ENCODE measurements at regions not wholly inside any gene's neighbourhood (a gene's known extent, or its start where the extent isn't known, plus 50 kb on each side); places are given as distances from the start of the nearest gene placed in this dataset.

DNA sequence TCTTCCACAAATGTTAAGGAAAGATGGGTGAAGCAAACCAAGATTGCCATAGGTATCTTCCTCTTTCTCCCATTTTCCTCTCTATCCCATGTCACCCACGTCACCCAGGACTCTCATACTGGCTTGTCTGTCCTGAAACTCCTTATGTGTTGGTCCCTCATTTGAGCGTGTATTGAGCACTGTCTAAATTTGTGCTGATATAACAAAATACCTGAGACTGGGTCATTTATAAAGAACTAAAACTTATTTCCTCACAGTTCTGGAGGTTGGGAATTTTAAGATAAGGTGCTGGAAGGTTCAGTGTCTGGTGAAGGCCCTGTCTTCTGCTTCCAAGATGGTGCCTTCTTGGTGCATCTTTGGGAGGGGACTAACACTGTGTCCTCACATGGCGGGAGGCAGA, 186.9 kb upstream of the SLC24A5 start:
- no peak for DNase-seq
- Histone ChIP-seq H3K4me1 (no peaks in the 10 kb centered on the region), H3K9me3 (replicated peaks) (no peaks in the 10 kb centered on the region), H3K27ac (replicated peaks) (no peak overlapping the region), H3K36me3 (no peaks in the 10 kb centered on the region), H3K27me3 (ENCODE audit: low read depth) (no peaks in the 10 kb centered on the region), H3K4me3 (no peak overlapping the region)
- intact Hi-C loops (cut with micrococcal nuclease), result no loop called here
- TF ChIP-seq, protein P1, sequence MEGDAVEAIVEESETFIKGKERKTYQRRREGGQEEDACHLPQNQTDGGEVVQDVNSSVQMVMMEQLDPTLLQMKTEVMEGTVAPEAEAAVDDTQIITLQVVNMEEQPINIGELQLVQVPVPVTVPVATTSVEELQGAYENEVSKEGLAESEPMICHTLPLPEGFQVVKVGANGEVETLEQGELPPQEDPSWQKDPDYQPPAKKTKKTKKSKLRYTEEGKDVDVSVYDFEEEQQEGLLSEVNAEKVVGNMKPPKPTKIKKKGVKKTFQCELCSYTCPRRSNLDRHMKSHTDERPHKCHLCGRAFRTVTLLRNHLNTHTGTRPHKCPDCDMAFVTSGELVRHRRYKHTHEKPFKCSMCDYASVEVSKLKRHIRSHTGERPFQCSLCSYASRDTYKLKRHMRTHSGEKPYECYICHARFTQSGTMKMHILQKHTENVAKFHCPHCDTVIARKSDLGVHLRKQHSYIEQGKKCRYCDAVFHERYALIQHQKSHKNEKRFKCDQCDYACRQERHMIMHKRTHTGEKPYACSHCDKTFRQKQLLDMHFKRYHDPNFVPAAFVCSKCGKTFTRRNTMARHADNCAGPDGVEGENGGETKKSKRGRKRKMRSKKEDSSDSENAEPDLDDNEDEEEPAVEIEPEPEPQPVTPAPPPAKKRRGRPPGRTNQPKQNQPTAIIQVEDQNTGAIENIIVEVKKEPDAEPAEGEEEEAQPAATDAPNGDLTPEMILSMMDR (IDR thresholded peaks at IDR 0.05; ENCODE audit: borderline replicate concordance), result no peak

DNA sequence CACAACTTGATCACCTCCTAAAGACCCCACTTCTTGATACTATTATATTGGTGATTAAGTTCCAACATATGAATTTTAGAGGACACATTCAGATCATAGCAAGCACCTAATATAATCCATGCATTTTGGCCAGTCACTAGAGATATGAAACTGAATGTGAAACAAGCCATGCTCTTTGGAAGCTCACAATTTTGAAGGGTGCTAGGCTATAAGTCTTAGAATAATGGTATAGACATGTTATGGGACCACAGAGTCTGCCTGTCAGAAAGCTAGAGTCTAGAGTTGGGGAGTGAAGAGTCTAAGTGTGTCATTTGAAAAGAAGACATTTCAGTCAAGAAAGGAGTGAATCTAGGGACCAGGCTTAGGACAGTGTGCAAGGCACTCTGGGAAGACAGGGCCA, 186.4 kb upstream of the SLC24A5 start:
- H3K4me1 ChIP-seq, result no peaks in the 10 kb centered on the region
- no peak overlapping the region for H3K4me3 ChIP-seq
- H3K27me3 ChIP-seq (ENCODE audit: low read depth), result no peaks in the 10 kb centered on the region
- TF ChIP-seq, protein P1 (IDR thresholded peaks at IDR 0.05; ENCODE audit: borderline replicate concordance), result no peak
- intact Hi-C loops (cut with micrococcal nuclease), result no loop called here
- no peaks in the 10 kb centered on the region for H3K9me3 ChIP-seq (replicated peaks)
- H3K36me3 ChIP-seq, result no peaks in the 10 kb centered on the region
- no peak for DNase-seq
- H3K27ac ChIP-seq (replicated peaks), result no peak overlapping the region

DNA sequence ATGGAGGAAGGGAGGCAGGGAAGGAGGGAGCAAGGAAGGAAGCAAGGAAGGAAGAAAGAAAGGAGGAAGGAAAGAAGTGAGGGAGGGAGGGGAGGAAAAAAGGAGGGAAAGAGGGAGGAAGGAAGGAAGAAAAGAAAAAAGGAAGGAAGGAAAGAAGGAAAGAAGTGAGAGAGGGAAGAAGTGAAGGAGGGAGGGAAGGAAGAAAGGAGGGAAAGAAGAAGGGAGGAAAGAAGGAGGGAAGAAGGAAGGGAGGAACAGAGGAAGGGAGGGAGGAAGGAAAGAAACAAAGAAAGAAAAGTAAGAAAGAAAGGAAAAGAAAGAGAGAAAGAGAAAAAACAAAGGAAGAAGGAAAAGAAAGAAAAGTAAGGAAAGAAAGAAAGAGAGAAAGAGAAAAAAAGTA, 183.0 kb upstream of the SLC24A5 start:
- H3K9me3 ChIP-seq (replicated peaks), result no peaks in the 10 kb centered on the region
- no peak overlapping the region for H3K27ac ChIP-seq (replicated peaks)
- H3K4me3 ChIP-seq, result no peak overlapping the region
- TF ChIP-seq, protein P1 (IDR thresholded peaks at IDR 0.05; ENCODE audit: borderline replicate concordance), result no peak
- H3K27me3 ChIP-seq (ENCODE audit: low read depth), result no peaks in the 10 kb centered on the region
- no peak for DNase-seq
- H3K36me3 ChIP-seq, result no peaks in the 10 kb centered on the region
- intact Hi-C loops (cut with micrococcal nuclease), result no loop called here
- H3K4me1 ChIP-seq, result no peaks in the 10 kb centered on the region

DNA sequence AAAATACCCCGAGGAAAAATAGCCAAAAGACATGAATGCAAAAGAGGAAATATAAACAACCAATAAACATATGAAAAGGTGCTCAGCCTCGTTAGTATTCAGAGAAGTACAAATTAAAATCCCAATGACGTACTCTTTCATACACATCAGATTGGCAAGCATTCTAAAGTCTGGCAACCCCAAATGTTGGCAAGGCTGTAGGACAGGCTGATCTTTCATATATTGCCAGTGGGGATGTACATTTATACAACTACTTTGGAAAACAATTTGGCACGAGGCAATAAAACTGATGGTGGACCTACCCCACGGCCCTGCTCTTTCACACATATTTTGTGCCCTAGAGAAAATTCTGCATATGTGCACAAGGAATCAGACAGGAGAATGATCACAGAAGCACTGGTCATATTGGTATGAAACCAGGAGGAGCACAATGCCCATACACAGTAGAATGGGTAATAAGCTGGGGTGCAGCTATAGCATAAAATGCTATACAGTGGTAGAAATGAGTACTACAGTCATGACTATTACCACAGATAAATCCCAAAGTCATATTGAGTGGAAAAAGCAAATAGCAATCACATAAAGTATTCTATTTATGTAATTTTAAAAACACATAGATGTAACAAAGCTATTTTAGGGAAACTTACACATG, 176.0 kb upstream of the SLC24A5 start:
- no peaks in the 10 kb centered on the region for H3K9me3 ChIP-seq (replicated peaks)
- peaks cover 11% of the 10 kb centered on the region for H3K4me1 ChIP-seq
- H3K27me3 ChIP-seq (ENCODE audit: low read depth), result no peaks in the 10 kb centered on the region
- DNase-seq, result no peak
- TF ChIP-seq, protein P1 (IDR thresholded peaks at IDR 0.05; ENCODE audit: borderline replicate concordance), result no peak
- H3K4me3 ChIP-seq, result no peak overlapping the region
- H3K27ac ChIP-seq (replicated peaks), result no peak overlapping the region
- H3K36me3 ChIP-seq, result no peaks in the 10 kb centered on the region
- intact Hi-C loops (cut with micrococcal nuclease), result no loop called here

DNA sequence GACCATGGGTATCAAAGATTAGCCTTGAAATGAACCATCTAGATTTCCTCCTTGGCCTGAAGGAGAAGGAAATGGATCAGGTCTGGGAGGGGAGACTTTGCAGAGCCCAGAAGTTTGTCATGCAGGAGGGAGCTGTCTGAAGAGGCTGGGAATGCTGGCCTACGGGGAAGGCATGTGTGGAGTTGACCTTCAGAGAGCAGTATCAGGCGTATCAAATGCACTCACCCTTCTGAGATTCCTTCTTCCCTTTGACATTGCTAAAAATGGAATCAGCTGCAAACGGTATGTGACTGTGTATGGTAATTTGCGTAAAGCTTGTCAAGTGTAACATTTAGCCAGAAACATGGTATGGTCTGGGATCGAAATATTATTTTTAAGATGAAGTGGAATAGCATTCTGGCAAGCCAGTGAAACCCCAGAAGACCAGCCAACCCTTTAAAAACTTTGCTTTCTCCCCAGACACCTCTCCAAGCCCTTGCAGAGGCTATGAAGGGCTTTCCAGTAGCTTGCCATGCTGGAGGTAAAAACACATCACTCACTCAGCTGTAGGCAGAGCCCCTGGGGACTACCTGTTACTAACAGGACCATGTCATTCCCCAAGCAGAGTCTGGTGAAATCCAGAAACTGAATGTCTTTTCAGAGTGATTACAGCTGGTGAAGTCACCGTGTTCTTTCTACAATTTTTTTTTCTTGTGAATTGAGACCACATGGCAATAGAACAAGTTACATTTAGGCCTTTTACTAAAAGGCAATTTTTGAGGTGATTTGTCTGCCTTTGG, 174.7 kb upstream of the SLC24A5 start:
- TF ChIP-seq, protein P1 (IDR thresholded peaks at IDR 0.05; ENCODE audit: borderline replicate concordance), result no peak
- intact Hi-C loops (cut with micrococcal nuclease), result no loop called here
- H3K9me3 ChIP-seq (replicated peaks), result no peaks in the 10 kb centered on the region
- H3K36me3 ChIP-seq, result no peaks in the 10 kb centered on the region
- H3K27ac ChIP-seq (replicated peaks), result no peak overlapping the region
- H3K4me3 ChIP-seq, result no peak overlapping the region
- no peaks in the 10 kb centered on the region for H3K27me3 ChIP-seq (ENCODE audit: low read depth)
- peaks cover 11% of the 10 kb centered on the region for H3K4me1 ChIP-seq
- no peak for DNase-seq

All from left ventricle myocardium inferior (tissue), 1 donor.